Right forelimb (tissue), 1 donor: ENCODE measurements at regions not wholly inside any gene's neighbourhood (a gene's known extent, or its start where the extent isn't known, plus 50 kb on each side); places are given as distances from the start of the nearest gene placed in this dataset.
"Not testable (repeated sequence)": the region's sequence is repeated elsewhere in the genome, so short reads cannot be mapped to it uniquely, and the experiment has no call there.

Experiments used
- DNase-seq: peaks from one replicate; pipeline ENCODE4 v3.0.0-alpha.2; 2018

- no peak for DNase-seq
These were observed 1578.3 kb downstream of the OLFM4 start for GRCh38 chr13:54606944-54607343.

GRCh38 chr13:54607421-54607820 is 1578.8 kb downstream of the OLFM4 start:
- DNase-seq: no peak

- no peak for DNase-seq
These were observed 1582.8 kb downstream of the OLFM4 start for GRCh38 chr13:54611390-54611789.

GRCh38 chr13:54614726-54615125 is 1586.1 kb downstream of the OLFM4 start:
- no peak for DNase-seq

- DNase-seq: not testable (repeated sequence)
These were observed 1597.9 kb downstream of the OLFM4 start for GRCh38 chr13:54626504-54626903.

GRCh38 chr13:54627646-54628372 is 1599.2 kb downstream of the OLFM4 start:
- no peak for DNase-seq

GRCh38 chr13:54628383-54628782 is 1599.8 kb downstream of the OLFM4 start:
- no peak for DNase-seq

- DNase-seq: no peak
These were observed 1604.8 kb downstream of the OLFM4 start for GRCh38 chr13:54633456-54633855.

GRCh38 chr13:54636231-54636630 is 1607.6 kb downstream of the OLFM4 start:
- DNase-seq: no peak

GRCh38 chr13:54637366-54637765 is 1608.8 kb downstream of the OLFM4 start:
- no peak for DNase-seq

GRCh38 chr13:54640719-54641118 is 1612.1 kb downstream of the OLFM4 start:
- no peak for DNase-seq

- no peak for DNase-seq
These were observed 1615.2 kb downstream of the OLFM4 start for GRCh38 chr13:54643863-54644262.

GRCh38 chr13:54647275-54647674 is 1618.7 kb downstream of the OLFM4 start:
- DNase-seq: no peak

- DNase-seq: no peak
These were observed 1629.0 kb downstream of the OLFM4 start for GRCh38 chr13:54657588-54657987.

- DNase-seq: no peak
These were observed 1630.2 kb downstream of the OLFM4 start for GRCh38 chr13:54658771-54659170.

GRCh38 chr13:54660277-54660676 is 1631.7 kb downstream of the OLFM4 start:
- no peak for DNase-seq

GRCh38 chr13:54676526-54677113 is 1648.0 kb downstream of the OLFM4 start:
- no peak for DNase-seq

GRCh38 chr13:54682184-54682583 is 1653.6 kb downstream of the OLFM4 start:
- no peak for DNase-seq

- no peak for DNase-seq
These were observed 1658.6 kb downstream of the OLFM4 start for GRCh38 chr13:54687173-54687572.

GRCh38 chr13:54699831-54700230 is 1671.2 kb downstream of the OLFM4 start:
- DNase-seq: no peak

GRCh38 chr13:54705738-54706137 is 1677.1 kb downstream of the OLFM4 start:
- no peak for DNase-seq

- DNase-seq: no peak
These were observed 1677.7 kb downstream of the OLFM4 start for GRCh38 chr13:54706336-54706735.

GRCh38 chr13:54709546-54709945 is 1680.9 kb downstream of the OLFM4 start:
- no peak for DNase-seq

- no peak for DNase-seq
These were observed 1705.0 kb downstream of the OLFM4 start for GRCh38 chr13:54733639-54734038.

GRCh38 chr13:54737211-54737610 is 1708.6 kb downstream of the OLFM4 start:
- DNase-seq: not testable (repeated sequence)
